GM19463 (cell line): ENCODE measurements at regions not wholly inside any gene's neighbourhood (a gene's known extent, or its start where the extent isn't known, plus 50 kb on each side); places are given as distances from the start of the nearest gene placed in this dataset.
"Not testable (repeated sequence)": the region's sequence is repeated elsewhere in the genome, so short reads cannot be mapped to it uniquely, and the experiment has no call there.

Experiments
- ATAC-seq: cut with Tn5 transposase; IDR thresholded peaks from one replicate; pipeline ENCODE4 v1.9.1; 2021; ENCODE audit warnings: mild to moderate bottlenecking, moderate library complexity; ENCODE audit not compliant: unreplicated experiment

- ATAC-seq: peak; percentile 97
Measured at GRCh38 chr5:90338712-90339372, 70.7 kb downstream of the CETN3 start.

GRCh38 chr5:90337449-90338052 is 72.0 kb downstream of the CETN3 start:
- no peak for ATAC-seq

GRCh38 chr5:90336752-90337151 is 72.8 kb downstream of the CETN3 start:
- ATAC-seq: no peak

- ATAC-seq: no peak
Measured at GRCh38 chr5:90334741-90335140, 74.8 kb downstream of the CETN3 start.

GRCh38 chr5:90329911-90330310 is 79.6 kb downstream of the CETN3 start:
- no peak for ATAC-seq

GRCh38 chr5:90326995-90327394 is 82.6 kb downstream of the CETN3 start:
- ATAC-seq: no peak

- ATAC-seq: no peak
Measured at GRCh38 chr5:90325093-90325492, 84.5 kb downstream of the CETN3 start.

- not testable (repeated sequence) for ATAC-seq
Measured at GRCh38 chr5:90320348-90320747, 89.2 kb downstream of the CETN3 start.

- ATAC-seq: no peak
Measured at GRCh38 chr5:90312027-90312426, 97.5 kb downstream of the CETN3 start.

GRCh38 chr5:90311401-90311800 is 98.2 kb downstream of the CETN3 start:
- no peak for ATAC-seq

- ATAC-seq: no peak
Measured at GRCh38 chr5:90308787-90309585, 100.6 kb downstream of the CETN3 start.

- no peak for ATAC-seq
Measured at GRCh38 chr5:90307782-90308181, 101.8 kb downstream of the CETN3 start.

GRCh38 chr5:90307322-90307721 is 102.2 kb downstream of the CETN3 start:
- no peak for ATAC-seq

GRCh38 chr5:90306613-90307012 is 102.9 kb downstream of the CETN3 start:
- ATAC-seq: no peak

- ATAC-seq: no peak
Measured at GRCh38 chr5:90305041-90305720, 104.4 kb downstream of the CETN3 start.

GRCh38 chr5:90301248-90301647 is 108.3 kb downstream of the CETN3 start:
- no peak for ATAC-seq

- ATAC-seq: no peak
Measured at GRCh38 chr5:90297045-90297764, 112.4 kb downstream of the CETN3 start.

GRCh38 chr5:90294604-90295003 is 115.0 kb downstream of the CETN3 start:
- no peak for ATAC-seq

- ATAC-seq: no peak
Measured at GRCh38 chr5:90293931-90294330, 115.6 kb downstream of the CETN3 start.

- no peak for ATAC-seq
Measured at GRCh38 chr5:90290648-90291047, 118.9 kb downstream of the CETN3 start.

- no peak for ATAC-seq
Measured at GRCh38 chr5:90289837-90290236, 119.7 kb downstream of the CETN3 start.
